HepG2 (cell line): ENCODE measurements at regions not wholly inside any gene's neighbourhood (a gene's known extent, or its start where the extent isn't known, plus 50 kb on each side); places are given as distances from the start of the nearest gene placed in this dataset.

Source experiments
- ARNT ChIP-seq: fragments of 450-650 bp; IDR thresholded peaks from 2 replicates; pipeline ENCODE4 v1.6.1; 2017
- BCL6 ChIP-seq: IDR thresholded peaks from 2 replicates; pipeline ENCODE4 v1.6.1; 2016; ENCODE audit warnings: missing genetic modification reagents, missing compliant biosample characterization
- CBX5 ChIP-seq: sonication (generic); formaldehyde crosslinking; IDR thresholded peaks from 2 replicates; pipeline ENCODE4 v1.4.0; 2020; ENCODE audit warnings: missing genetic modification reagents, borderline replicate concordance
- MAFK ChIP-seq, 2 experiments: IDR thresholded peaks in 1 of 2; conservative IDR thresholded peaks in 1 of 2; 2 replicates each; pipeline ENCODE4 v1.6.1; 2011; ENCODE audit warnings: improper control_type of control experiment in 2 of 2, low read length in 2 of 2
- TAF15 ChIP-seq: fragments of 200-400 bp; formaldehyde crosslinking; IDR thresholded peaks from one replicate; pipeline ENCODE4 v1.6.1; 2018; ENCODE audit warnings: mild to moderate bottlenecking, low read depth, low read length; ENCODE audit not compliant: poor library complexity, severe bottlenecking
- ZNF138 ChIP-seq: sonication (generic); formaldehyde crosslinking; IDR thresholded peaks from 2 replicates; pipeline ENCODE4 v1.5.0; 2020; ENCODE audit warnings: mild to moderate bottlenecking, low read depth, missing genetic modification reagents
- TF ChIP-seq, protein P1 (sequence below): sonication (generic); formaldehyde crosslinking; IDR thresholded peaks from 2 replicates; pipeline ENCODE4 v1.4.0; 2020; ENCODE audit warnings: missing genetic modification reagents, mild to moderate bottlenecking, borderline replicate concordance

DNA sequence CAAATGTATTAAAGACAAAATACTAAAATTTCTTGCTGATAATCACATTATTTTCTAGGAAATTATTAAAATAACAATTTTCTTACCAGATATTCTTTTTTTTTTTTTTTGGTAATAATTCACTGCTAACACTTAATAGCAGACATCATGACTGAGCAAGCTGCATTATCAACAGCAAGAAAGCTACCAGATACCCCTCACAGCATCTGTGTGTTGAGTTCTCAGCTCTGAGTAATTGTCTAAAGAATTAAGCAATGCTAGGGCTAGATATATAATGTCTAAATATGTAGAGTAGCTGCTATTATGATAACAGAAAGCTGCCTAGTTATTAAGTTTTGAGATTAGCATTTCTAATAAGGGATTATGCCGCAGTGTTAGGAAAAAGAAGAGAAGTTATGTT is 754.3 kb upstream of the PKDCC start:
- no peak for TF ChIP-seq CBX5 (CRISPR knock-in tag)
- TF ChIP-seq, protein P1, sequence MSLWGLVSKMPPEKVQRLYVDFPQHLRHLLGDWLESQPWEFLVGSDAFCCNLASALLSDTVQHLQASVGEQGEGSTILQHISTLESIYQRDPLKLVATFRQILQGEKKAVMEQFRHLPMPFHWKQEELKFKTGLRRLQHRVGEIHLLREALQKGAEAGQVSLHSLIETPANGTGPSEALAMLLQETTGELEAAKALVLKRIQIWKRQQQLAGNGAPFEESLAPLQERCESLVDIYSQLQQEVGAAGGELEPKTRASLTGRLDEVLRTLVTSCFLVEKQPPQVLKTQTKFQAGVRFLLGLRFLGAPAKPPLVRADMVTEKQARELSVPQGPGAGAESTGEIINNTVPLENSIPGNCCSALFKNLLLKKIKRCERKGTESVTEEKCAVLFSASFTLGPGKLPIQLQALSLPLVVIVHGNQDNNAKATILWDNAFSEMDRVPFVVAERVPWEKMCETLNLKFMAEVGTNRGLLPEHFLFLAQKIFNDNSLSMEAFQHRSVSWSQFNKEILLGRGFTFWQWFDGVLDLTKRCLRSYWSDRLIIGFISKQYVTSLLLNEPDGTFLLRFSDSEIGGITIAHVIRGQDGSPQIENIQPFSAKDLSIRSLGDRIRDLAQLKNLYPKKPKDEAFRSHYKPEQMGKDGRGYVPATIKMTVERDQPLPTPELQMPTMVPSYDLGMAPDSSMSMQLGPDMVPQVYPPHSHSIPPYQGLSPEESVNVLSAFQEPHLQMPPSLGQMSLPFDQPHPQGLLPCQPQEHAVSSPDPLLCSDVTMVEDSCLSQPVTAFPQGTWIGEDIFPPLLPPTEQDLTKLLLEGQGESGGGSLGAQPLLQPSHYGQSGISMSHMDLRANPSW (CRISPR knock-in tag), result no peak
- TF ChIP-seq ZNF138 (CRISPR knock-in tag), result no peak
- TF ChIP-seq BCL6 (CRISPR knock-in tag), result no peak
- no peak for TF ChIP-seq MAFK (conservative IDR thresholded peaks at IDR 0.05 in 1 of 2, IDR thresholded peaks at IDR 0.05 in 1 of 2; ENCODE audit: low read length in 2 of 2)
- TF ChIP-seq TAF15, result no peak
- TF ChIP-seq ARNT, result no peak
